HG03045 (cell line): ENCODE measurements at regions not wholly inside any gene's neighbourhood (a gene's known extent, or its start where the extent isn't known, plus 50 kb on each side); places are given as distances from the start of the nearest gene placed in this dataset.
"Not testable (repeated sequence)": the region's sequence is repeated elsewhere in the genome, so short reads cannot be mapped to it uniquely, and the experiment has no call there.

Experiments used
- ATAC-seq: cut with Tn5 transposase; IDR thresholded peaks from one replicate; pipeline ENCODE4 v1.9.1; 2021; ENCODE audit warnings: mild to moderate bottlenecking, moderate library complexity; ENCODE audit not compliant: unreplicated experiment

- no peak for ATAC-seq
Measured at GRCh38 chr7:84941936-84942335, 244.9 kb downstream of the SEMA3D start.

GRCh38 chr7:84941291-84941690, 245.6 kb downstream of the SEMA3D start:
- no peak for ATAC-seq

GRCh38 chr7:84939888-84940287, 247.0 kb downstream of the SEMA3D start:
- ATAC-seq, result no peak

- no peak for ATAC-seq
Measured at GRCh38 chr7:84939442-84939841, 247.4 kb downstream of the SEMA3D start.

- ATAC-seq, result no peak
Measured at GRCh38 chr7:84924353-84924752, 262.5 kb downstream of the SEMA3D start.

GRCh38 chr7:84923348-84923747, 263.5 kb downstream of the SEMA3D start:
- no peak for ATAC-seq

- no peak for ATAC-seq
Measured at GRCh38 chr7:84921154-84921553, 265.7 kb downstream of the SEMA3D start.

GRCh38 chr7:84916973-84917372, 269.9 kb downstream of the SEMA3D start:
- ATAC-seq, result not testable (repeated sequence)

- ATAC-seq, result no peak
Measured at GRCh38 chr7:84916161-84916560, 270.7 kb downstream of the SEMA3D start.

GRCh38 chr7:84914598-84914997, 272.3 kb downstream of the SEMA3D start:
- no peak for ATAC-seq

GRCh38 chr7:84913731-84914130, 273.1 kb downstream of the SEMA3D start:
- ATAC-seq, result no peak

GRCh38 chr7:84912993-84913635, 273.7 kb downstream of the SEMA3D start:
- ATAC-seq, result no peak

- no peak for ATAC-seq
Measured at GRCh38 chr7:84912537-84912936, 274.3 kb downstream of the SEMA3D start.

- ATAC-seq, result no peak
Measured at GRCh38 chr7:84912018-84912417, 274.8 kb downstream of the SEMA3D start.

GRCh38 chr7:84911077-84911476, 275.8 kb downstream of the SEMA3D start:
- no peak for ATAC-seq

- ATAC-seq, result not testable (repeated sequence)
Measured at GRCh38 chr7:84910322-84910721, 276.5 kb downstream of the SEMA3D start.

GRCh38 chr7:84908196-84908793, 278.6 kb downstream of the SEMA3D start:
- no peak for ATAC-seq

- no peak for ATAC-seq
Measured at GRCh38 chr7:84906889-84907288, 280.0 kb downstream of the SEMA3D start.

GRCh38 chr7:84904561-84904960, 282.3 kb downstream of the SEMA3D start:
- ATAC-seq, result no peak

GRCh38 chr7:84901366-84901765, 285.5 kb downstream of the SEMA3D start:
- ATAC-seq, result no peak

GRCh38 chr7:84900215-84900614, 286.6 kb downstream of the SEMA3D start:
- no peak for ATAC-seq

- no peak for ATAC-seq
Measured at GRCh38 chr7:84895563-84895962, 291.3 kb downstream of the SEMA3D start.

GRCh38 chr7:84883570-84883969, 303.3 kb downstream of the SEMA3D start:
- not testable (repeated sequence) for ATAC-seq
